ENCODE measurements at regions not wholly inside any gene's neighbourhood (a gene's known extent, or its start where the extent isn't known, plus 50 kb on each side); places are given as distances from the start of the nearest gene placed in this dataset.
"Not testable (repeated sequence)": the region's sequence is repeated elsewhere in the genome, so short reads cannot be mapped to it uniquely, and the experiment has no call there.

- no peak for ATAC-seq
Observed at GRCh38 chr9:73095425-73095824, 56.2 kb upstream of the ANXA1 start.

GRCh38 chr9:73093740-73094379 is 57.8 kb upstream of the ANXA1 start:
- ATAC-seq = no peak

GRCh38 chr9:73093016-73093739 is 58.5 kb upstream of the ANXA1 start:
- ATAC-seq = no peak

GRCh38 chr9:73091909-73092308 is 59.8 kb upstream of the ANXA1 start:
- no peak for ATAC-seq

- no peak for ATAC-seq
Observed at GRCh38 chr9:73090214-73090613, 61.5 kb upstream of the ANXA1 start.

- no peak for ATAC-seq
Observed at GRCh38 chr9:73089304-73089985, 62.2 kb upstream of the ANXA1 start.

GRCh38 chr9:73087876-73088275 is 63.8 kb upstream of the ANXA1 start:
- not testable (repeated sequence) for ATAC-seq

GRCh38 chr9:73083519-73083918 is 68.1 kb upstream of the ANXA1 start:
- no peak for ATAC-seq

- ATAC-seq = peak; percentile 62
Observed at GRCh38 chr9:73081979-73082657, 69.5 kb upstream of the ANXA1 start.

- no peak for ATAC-seq
Observed at GRCh38 chr9:73080110-73080694, 71.5 kb upstream of the ANXA1 start.

GRCh38 chr9:73079326-73079725 is 72.3 kb upstream of the ANXA1 start:
- ATAC-seq = peak; percentile 88

- no peak for ATAC-seq
Observed at GRCh38 chr9:73077625-73078030, 74.0 kb upstream of the ANXA1 start.

- ATAC-seq = no peak
Observed at GRCh38 chr9:73076970-73077369, 74.7 kb upstream of the ANXA1 start.

- ATAC-seq = no peak
Observed at GRCh38 chr9:73074176-73074708, 77.4 kb upstream of the ANXA1 start.

GRCh38 chr9:73073337-73074175 is 78.1 kb upstream of the ANXA1 start:
- ATAC-seq = no peak

- no peak for ATAC-seq
Observed at GRCh38 chr9:73067074-73067473, 84.6 kb upstream of the ANXA1 start.

- ATAC-seq = no peak
Observed at GRCh38 chr9:73065439-73065838, 86.2 kb upstream of the ANXA1 start.

GRCh38 chr9:73064315-73064714 is 87.3 kb upstream of the ANXA1 start:
- ATAC-seq = no peak

GRCh38 chr9:73061146-73061545 is 90.5 kb upstream of the ANXA1 start:
- ATAC-seq = no peak

- ATAC-seq = no peak
Observed at GRCh38 chr9:73059247-73059646, 92.4 kb upstream of the ANXA1 start.

GRCh38 chr9:73056245-73056644 is 95.4 kb upstream of the ANXA1 start:
- no peak for ATAC-seq

GRCh38 chr9:73054091-73054490 is 97.6 kb upstream of the ANXA1 start:
- no peak for ATAC-seq

All from esophagus mucosa (tissue), 1 donor.